Smooth muscle cell (in vitro differentiated cells): ENCODE measurements at regions not wholly inside any gene's neighbourhood (a gene's known extent, or its start where the extent isn't known, plus 50 kb on each side); places are given as distances from the start of the nearest gene placed in this dataset.
"Not testable (repeated sequence)": the region's sequence is repeated elsewhere in the genome, so short reads cannot be mapped to it uniquely, and the experiment has no call there.

Experiments used
- DNase-seq: peaks from one replicate; lab custom pipeline; 2025; ENCODE audit not compliant: unreplicated experiment; lab: John Stamatoyannopoulos, UW
- H2AFZ ChIP-seq: fragments of 200-600 bp; sonication (generic); 2 replicates; pipeline ENCODE4 v1.6.0; 2016; ENCODE audit warnings: antibody characterized with exemption, low read depth, mild to moderate bottlenecking
- H3F3A ChIP-seq: fragments of 200-600 bp; sonication (generic); 2 replicates; pipeline ENCODE4 v1.6.0; 2017; ENCODE audit warnings: antibody characterized with exemption, low read depth
- H3K27ac ChIP-seq: fragments of 200-600 bp; sonication (generic); 2 replicates; pipeline ENCODE4 v1.5.1; 2016; ENCODE audit warnings: low read depth, mild to moderate bottlenecking
- H3K27me3 ChIP-seq: fragments of 200-600 bp; sonication (generic); 2 replicates; pipeline ENCODE4 v1.6.1; 2016; ENCODE audit warnings: low read depth, mild to moderate bottlenecking
- H3K36me3 ChIP-seq: fragments of 200-600 bp; sonication (generic); 2 replicates; pipeline ENCODE4 v1.5.1; 2016; ENCODE audit warnings: low read depth
- H3K4me1 ChIP-seq: fragments of 200-600 bp; sonication (generic); 2 replicates; pipeline ENCODE4 v1.5.1; 2016; ENCODE audit warnings: low read depth
- H3K4me2 ChIP-seq: fragments of 200-600 bp; sonication (generic); 2 replicates; pipeline ENCODE4 v1.6.0; 2016; ENCODE audit warnings: mild to moderate bottlenecking
- H3K4me3 ChIP-seq: fragments of 200-600 bp; sonication (generic); 2 replicates; pipeline ENCODE4 v1.5.1; 2016; ENCODE audit warnings: mild to moderate bottlenecking
- H3K79me2 ChIP-seq: fragments of 200-600 bp; sonication (generic); 2 replicates; pipeline ENCODE4 v1.6.0; 2016; ENCODE audit warnings: low read depth, mild to moderate bottlenecking
- H3K9ac ChIP-seq: fragments of 200-600 bp; sonication (generic); 2 replicates; pipeline ENCODE4 v1.6.0; 2016; ENCODE audit warnings: low read depth
- H3K9me3 ChIP-seq: fragments of 200-600 bp; sonication (generic); replicated peaks from 2 replicates; pipeline ENCODE4 v1.5.1; 2016; ENCODE audit warnings: low read depth
- H4K20me1 ChIP-seq: fragments of 200-600 bp; sonication (generic); 2 replicates; pipeline ENCODE4 v1.6.0; 2016; ENCODE audit warnings: low read depth
- CTCF ChIP-seq: fragments of 200-600 bp; sonication (generic); IDR thresholded peaks from 2 replicates; pipeline ENCODE4 v1.5.1; 2017; ENCODE audit warnings: borderline replicate concordance, mild to moderate bottlenecking, antibody characterized with exemption; ENCODE audit not compliant: insufficient read depth, poor library complexity, severe bottlenecking
- WGBS: methylation state at CpG from one replicate; pipeline ENCODE4 v1.1.7; 2016; ENCODE audit warnings: low lambda C conversion rate; 5-methylcytosine and 5-hydroxymethylcytosine counted together

GRCh38 chr7:157477550-157478212 lies 140.9 kb downstream of the DNAJB6 start:
- no peak for DNase-seq
- no peak overlapping the region for H3K4me2 ChIP-seq
- H2AFZ ChIP-seq = no peak overlapping the region
- WGBS = 84% methylated on average over 20 of the region's 20 CpGs
- H3K9ac ChIP-seq = no peak overlapping the region
- TF ChIP-seq CTCF = no peak
- H3K4me3 ChIP-seq = no peak overlapping the region
- no peaks in the 10 kb centered on the region for H3F3A ChIP-seq
- H4K20me1 ChIP-seq = no peaks in the 10 kb centered on the region
- H3K4me1 ChIP-seq = no peaks in the 10 kb centered on the region
- no peak overlapping the region for H3K27ac ChIP-seq
- no peaks in the 10 kb centered on the region for H3K9me3 ChIP-seq
- no peaks in the 10 kb centered on the region for H3K36me3 ChIP-seq
- no peaks in the 10 kb centered on the region for H3K79me2 ChIP-seq
- no peaks in the 10 kb centered on the region for H3K27me3 ChIP-seq

GRCh38 chr7:157478611-157479010 lies 141.8 kb downstream of the DNAJB6 start:
- WGBS = 87% methylated on average over 13 of the region's 13 CpGs
- H3K4me1 ChIP-seq, H3K27ac ChIP-seq, H3K9me3 ChIP-seq, H2AFZ ChIP-seq, DNase-seq, H4K20me1 ChIP-seq, H3K27me3 ChIP-seq, H3K4me3 ChIP-seq, H3K4me2 ChIP-seq, H3K36me3 ChIP-seq, H3F3A ChIP-seq, H3K9ac ChIP-seq, H3K79me2 ChIP-seq: not testable (repeated sequence)

- 76% methylated on average over 12 of the region's 15 CpGs for WGBS
- Histone ChIP-seq H3F3A (no peaks in the 10 kb centered on the region), H3K4me3 (no peak overlapping the region), H3K36me3 (no peaks in the 10 kb centered on the region), H2AFZ (no peak overlapping the region), H3K27me3 (no peaks in the 10 kb centered on the region), H3K27ac (no peak overlapping the region), H4K20me1 (no peaks in the 10 kb centered on the region), H3K79me2 (no peaks in the 10 kb centered on the region), H3K4me1 (no peaks in the 10 kb centered on the region), H3K9me3 (no peaks in the 10 kb centered on the region), H3K4me2 (no peak overlapping the region), H3K9ac (no peak overlapping the region)
- no peak for TF ChIP-seq CTCF
- no peak for DNase-seq
Measured at GRCh38 chr7:157479326-157479725, 142.5 kb downstream of the DNAJB6 start.

GRCh38 chr7:157480371-157481050 lies 143.7 kb downstream of the DNAJB6 start:
- Histone ChIP-seq H4K20me1 (no peaks in the 10 kb centered on the region), H3K4me2 (no peak overlapping the region), H3K4me3 (no peak overlapping the region), H3K36me3 (no peaks in the 10 kb centered on the region), H3F3A (no peaks in the 10 kb centered on the region), H3K9ac (no peak overlapping the region), H2AFZ (no peak overlapping the region), H3K4me1 (no peaks in the 10 kb centered on the region), H3K9me3 (no peaks in the 10 kb centered on the region), H3K27me3 (no peaks in the 10 kb centered on the region), H3K27ac (no peak overlapping the region), H3K79me2 (no peaks in the 10 kb centered on the region)
- DNase-seq = no peak
- TF ChIP-seq CTCF = no peak
- WGBS = 88% methylated on average over 19 of the region's 20 CpGs
